ENCODE measurements at regions not wholly inside any gene's neighbourhood (a gene's known extent, or its start where the extent isn't known, plus 50 kb on each side); places are given as distances from the start of the nearest gene placed in this dataset.

DNA sequence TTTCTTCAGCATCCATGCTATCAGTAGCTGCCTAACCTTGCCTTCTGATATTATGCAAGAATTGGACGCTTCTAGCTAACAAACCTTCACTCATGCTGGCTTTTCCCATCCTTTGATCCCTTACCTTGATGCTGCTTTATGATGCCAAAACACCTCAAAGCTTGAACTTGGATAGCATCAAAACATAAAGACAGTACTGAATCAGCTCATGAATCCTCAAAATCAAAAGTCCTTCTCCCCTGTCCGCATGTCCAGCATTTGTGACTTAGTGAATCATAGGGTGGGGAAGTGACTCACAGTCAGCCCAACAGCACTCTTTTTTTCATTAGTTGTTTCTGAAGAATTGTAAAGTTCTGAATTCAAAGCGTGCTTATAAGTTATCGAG is 89.5 kb upstream of the PIK3CG start:
- peak overlapping the region; percentile 30 for H3K4me3 ChIP-seq (replicated peaks; ENCODE audit: low read depth, low read length)
- peak; percentile 68 for DNase-seq (ENCODE audit: low read depth)
- TF ChIP-seq, protein P1, sequence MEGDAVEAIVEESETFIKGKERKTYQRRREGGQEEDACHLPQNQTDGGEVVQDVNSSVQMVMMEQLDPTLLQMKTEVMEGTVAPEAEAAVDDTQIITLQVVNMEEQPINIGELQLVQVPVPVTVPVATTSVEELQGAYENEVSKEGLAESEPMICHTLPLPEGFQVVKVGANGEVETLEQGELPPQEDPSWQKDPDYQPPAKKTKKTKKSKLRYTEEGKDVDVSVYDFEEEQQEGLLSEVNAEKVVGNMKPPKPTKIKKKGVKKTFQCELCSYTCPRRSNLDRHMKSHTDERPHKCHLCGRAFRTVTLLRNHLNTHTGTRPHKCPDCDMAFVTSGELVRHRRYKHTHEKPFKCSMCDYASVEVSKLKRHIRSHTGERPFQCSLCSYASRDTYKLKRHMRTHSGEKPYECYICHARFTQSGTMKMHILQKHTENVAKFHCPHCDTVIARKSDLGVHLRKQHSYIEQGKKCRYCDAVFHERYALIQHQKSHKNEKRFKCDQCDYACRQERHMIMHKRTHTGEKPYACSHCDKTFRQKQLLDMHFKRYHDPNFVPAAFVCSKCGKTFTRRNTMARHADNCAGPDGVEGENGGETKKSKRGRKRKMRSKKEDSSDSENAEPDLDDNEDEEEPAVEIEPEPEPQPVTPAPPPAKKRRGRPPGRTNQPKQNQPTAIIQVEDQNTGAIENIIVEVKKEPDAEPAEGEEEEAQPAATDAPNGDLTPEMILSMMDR (IDR thresholded peaks at IDR 0.05; ENCODE audit: low read length, missing control alignments), result no peak

DNA sequence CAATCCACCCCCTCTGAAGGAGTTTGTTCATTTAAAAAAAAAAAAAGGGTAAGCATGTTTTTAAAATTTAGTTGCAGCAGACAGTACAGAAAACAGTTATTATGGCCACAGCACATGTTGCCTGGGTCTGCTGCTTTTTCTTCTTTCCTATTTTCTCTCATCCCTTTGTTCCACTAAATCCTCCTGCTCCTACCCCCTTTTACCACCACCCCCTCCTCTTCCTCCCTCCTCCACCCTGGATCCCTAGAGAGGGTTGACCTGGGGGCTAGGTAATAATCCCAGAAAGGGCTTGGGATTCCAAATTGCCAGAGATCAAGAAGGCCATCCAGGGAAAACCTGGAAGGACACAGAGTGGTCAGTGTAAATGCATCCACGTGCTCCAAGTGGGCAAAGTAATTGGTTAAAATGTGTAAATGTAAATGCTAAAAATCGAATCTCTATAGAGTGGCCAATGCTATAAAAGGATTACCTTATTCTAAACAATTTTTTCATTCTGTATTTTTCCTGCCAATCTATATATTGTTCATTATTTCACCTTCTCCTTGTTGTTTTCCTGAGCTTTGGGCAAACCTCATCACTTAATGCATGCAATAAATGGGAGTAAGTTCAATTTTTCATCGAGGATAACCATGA is 89.0 kb upstream of the PIK3CG start:
- TF ChIP-seq, protein P1 (IDR thresholded peaks at IDR 0.05; ENCODE audit: low read length, missing control alignments), result no peak
- DNase-seq (ENCODE audit: low read depth), result no peak
- no peak overlapping the region for H3K4me3 ChIP-seq (replicated peaks; ENCODE audit: low read depth, low read length)

DNA sequence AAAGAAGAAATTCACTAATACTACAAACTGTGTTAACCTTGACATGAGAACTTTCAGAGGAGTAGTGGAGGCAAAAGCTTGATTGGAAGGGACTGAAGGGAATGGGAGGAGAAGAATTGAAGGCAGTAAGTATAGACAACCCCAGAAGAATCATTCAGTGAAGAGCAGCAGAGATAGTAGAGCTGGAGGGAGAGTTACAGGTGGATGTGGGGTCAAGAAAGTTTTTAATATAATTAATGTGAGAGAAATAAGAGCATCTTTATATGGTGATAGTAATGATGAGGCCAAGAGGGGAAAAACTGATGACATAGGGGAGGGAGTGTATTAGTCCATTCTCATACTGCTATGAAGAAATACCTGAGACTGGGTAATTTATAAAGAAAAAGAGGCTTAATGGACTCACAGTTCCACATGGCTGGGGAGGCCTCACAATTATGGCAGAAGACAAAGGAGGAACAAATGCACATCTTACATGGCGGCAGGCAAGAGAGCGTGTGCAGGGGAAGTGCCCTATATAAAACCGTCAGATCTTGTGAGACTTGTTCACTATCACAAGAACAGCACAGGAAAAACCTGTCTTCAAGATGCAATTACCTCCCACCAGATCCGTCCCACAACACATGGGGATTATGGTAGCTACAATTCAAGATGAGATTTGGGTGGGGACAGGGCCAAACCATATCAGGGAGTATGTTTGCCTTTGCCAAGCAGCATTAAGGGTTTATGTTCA is 88.3 kb upstream of the PIK3CG start:
- no peak for DNase-seq (ENCODE audit: low read depth)
- TF ChIP-seq, protein P1 (IDR thresholded peaks at IDR 0.05; ENCODE audit: low read length, missing control alignments), result no peak
- H3K4me3 ChIP-seq (replicated peaks; ENCODE audit: low read depth, low read length), result no peak overlapping the region

DNA sequence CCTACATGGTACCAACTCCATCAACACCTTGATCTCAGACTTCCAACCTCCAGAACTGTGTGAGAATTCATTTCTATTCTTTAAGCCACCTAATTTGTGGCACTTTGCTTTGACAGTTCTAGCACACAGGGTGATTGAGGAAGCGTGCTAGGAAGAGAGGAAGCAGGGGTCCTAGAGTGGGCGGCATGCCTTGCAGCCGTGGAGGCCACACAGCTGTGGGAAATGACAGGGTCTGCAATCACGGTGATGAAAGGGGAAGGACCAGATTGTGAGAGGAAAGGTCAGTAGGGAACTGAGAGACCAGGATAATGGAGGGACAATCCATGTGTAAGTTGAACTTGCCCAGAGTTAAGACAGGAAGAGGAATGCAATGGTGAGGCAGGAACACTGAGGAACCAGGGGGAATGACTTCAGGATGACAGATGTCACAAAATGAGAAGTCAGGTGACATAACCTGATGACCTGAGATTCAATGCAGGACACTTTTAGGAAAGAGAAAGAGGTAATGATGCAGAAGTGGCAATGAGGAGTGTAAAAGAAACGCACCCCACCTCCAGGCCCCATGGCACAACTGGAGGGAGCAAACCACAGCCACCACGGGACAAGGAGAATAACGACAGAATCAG is 87.3 kb upstream of the PIK3CG start:
- DNase-seq (ENCODE audit: low read depth), result no peak
- TF ChIP-seq, protein P1 (IDR thresholded peaks at IDR 0.05; ENCODE audit: low read length, missing control alignments), result no peak
- H3K4me3 ChIP-seq (replicated peaks; ENCODE audit: low read depth, low read length), result no peak overlapping the region

DNA sequence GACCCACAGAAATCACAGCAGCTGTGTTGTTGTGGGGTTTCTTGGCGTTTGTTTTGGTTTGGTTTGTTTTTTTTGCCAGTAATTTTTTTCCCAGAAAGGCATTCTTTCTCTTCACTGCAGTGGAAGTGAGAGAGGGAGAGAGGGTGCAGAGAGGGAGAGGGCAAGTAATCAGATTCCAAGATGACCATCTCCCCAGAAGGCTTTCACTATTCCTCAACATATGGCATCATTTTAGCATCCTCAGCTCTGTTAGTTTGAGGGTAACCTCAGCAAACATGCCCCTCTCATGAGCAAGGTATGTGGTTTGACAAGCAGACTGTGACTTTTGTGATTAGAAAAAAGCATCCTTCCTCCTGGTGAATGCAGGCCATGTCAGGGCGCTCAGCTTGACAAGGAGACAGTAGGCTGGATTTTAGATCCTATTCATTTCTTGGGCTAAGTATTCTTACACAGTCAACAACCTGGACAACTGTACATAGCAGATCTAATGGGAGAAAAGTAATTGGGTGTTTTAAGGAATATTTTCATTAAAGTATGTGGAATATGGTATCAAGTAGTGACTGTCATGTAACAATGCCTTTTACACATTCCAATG is 86.3 kb upstream of the PIK3CG start:
- TF ChIP-seq, protein P1 (IDR thresholded peaks at IDR 0.05; ENCODE audit: low read length, missing control alignments), result no peak
- no peak for DNase-seq (ENCODE audit: low read depth)
- H3K4me3 ChIP-seq (replicated peaks; ENCODE audit: low read depth, low read length), result no peak overlapping the region

DNA sequence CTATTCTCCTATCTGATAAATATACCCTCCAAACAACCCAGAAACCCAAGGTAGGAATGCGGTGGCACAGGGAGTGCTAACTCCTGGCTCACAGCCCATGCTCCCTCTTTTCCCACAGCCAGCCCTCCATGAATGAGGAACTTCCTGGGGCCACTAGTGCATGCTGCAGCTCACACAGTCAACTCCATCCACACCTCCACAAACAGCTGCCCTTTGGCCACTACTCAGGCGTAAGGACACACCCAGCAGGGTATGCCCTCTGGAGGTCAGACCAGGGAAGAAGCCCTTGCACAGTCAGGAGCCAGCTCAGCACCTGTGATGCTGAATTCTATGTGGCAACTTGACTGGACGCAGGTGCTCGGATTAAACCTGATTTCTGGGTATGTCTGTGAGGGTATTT is 85.2 kb upstream of the PIK3CG start:
- TF ChIP-seq, protein P1 (IDR thresholded peaks at IDR 0.05; ENCODE audit: low read length, missing control alignments), result no peak
- DNase-seq (ENCODE audit: low read depth), result no peak
- no peak overlapping the region for H3K4me3 ChIP-seq (replicated peaks; ENCODE audit: low read depth, low read length)
